K562 (cell line): ENCODE measurements at regions not wholly inside any gene's neighbourhood (a gene's known extent, or its start where the extent isn't known, plus 50 kb on each side); places are given as distances from the start of the nearest gene placed in this dataset.

Experiments
- HNRNPUL1 ChIP-seq: fragments of 200-400 bp; formaldehyde crosslinking; IDR thresholded peaks from 2 replicates; pipeline ENCODE4 v1.6.1; 2017; ENCODE audit warnings: low read length
- TCFL5 ChIP-seq: fragments of 250-450 bp; sonication (Bioruptor Pico); conservative IDR thresholded peaks from 2 replicates; pipeline ENCODE4 v1.6.1; 2021; ENCODE audit warnings: mild to moderate bottlenecking, moderate library complexity, matching md5 sums
- TF ChIP-seq, protein P1 (sequence below): fragments of 250-450 bp; sonication (Bioruptor Pico); IDR thresholded peaks from 2 replicates; pipeline ENCODE4 v1.4.0; 2020; ENCODE audit warnings: mild to moderate bottlenecking, moderate library complexity, borderline replicate concordance

DNA sequence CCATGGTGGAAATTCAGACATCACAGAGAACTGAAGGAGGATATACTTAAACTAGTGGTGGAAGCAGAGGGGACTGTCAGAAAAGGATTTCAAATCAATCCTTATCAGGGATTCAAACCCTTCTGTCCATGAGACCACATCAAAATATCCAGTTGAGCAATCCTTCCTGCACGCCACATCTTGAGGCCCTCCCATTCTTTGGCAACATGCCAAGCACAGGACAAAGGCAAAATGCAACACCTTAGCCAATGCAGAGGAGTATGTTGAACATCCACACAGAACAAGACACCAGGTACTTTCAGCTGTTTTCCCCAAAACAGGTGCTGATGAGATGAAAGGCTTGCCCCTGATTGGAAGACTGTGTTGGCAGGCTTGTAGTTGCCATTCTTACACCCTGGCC lies 81.8 kb upstream of the PLXNA2 start:
- TF ChIP-seq HNRNPUL1 (no peak), TCFL5 (CRISPR knock-in tag) (no peak)
- TF ChIP-seq, protein P1, sequence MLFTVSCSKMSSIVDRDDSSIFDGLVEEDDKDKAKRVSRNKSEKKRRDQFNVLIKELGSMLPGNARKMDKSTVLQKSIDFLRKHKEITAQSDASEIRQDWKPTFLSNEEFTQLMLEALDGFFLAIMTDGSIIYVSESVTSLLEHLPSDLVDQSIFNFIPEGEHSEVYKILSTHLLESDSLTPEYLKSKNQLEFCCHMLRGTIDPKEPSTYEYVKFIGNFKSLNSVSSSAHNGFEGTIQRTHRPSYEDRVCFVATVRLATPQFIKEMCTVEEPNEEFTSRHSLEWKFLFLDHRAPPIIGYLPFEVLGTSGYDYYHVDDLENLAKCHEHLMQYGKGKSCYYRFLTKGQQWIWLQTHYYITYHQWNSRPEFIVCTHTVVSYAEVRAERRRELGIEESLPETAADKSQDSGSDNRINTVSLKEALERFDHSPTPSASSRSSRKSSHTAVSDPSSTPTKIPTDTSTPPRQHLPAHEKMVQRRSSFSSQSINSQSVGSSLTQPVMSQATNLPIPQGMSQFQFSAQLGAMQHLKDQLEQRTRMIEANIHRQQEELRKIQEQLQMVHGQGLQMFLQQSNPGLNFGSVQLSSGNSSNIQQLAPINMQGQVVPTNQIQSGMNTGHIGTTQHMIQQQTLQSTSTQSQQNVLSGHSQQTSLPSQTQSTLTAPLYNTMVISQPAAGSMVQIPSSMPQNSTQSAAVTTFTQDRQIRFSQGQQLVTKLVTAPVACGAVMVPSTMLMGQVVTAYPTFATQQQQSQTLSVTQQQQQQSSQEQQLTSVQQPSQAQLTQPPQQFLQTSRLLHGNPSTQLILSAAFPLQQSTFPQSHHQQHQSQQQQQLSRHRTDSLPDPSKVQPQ (CRISPR knock-in tag), result no peak
